ENCODE measurements at regions not wholly inside any gene's neighbourhood (a gene's known extent, or its start where the extent isn't known, plus 50 kb on each side); places are given as distances from the start of the nearest gene placed in this dataset.
"Not testable (repeated sequence)": the region's sequence is repeated elsewhere in the genome, so short reads cannot be mapped to it uniquely, and the experiment has no call there.

GRCh38 chr7:32645255-32645654 lies 150.0 kb downstream of the AVL9 start:
- DNase-seq: not testable (repeated sequence)

GRCh38 chr7:32643194-32643593 lies 147.9 kb downstream of the AVL9 start:
- no peak for DNase-seq

GRCh38 chr7:32639122-32639521 lies 143.8 kb downstream of the AVL9 start:
- DNase-seq: no peak

- not testable (repeated sequence) for DNase-seq
These were observed 143.3 kb downstream of the AVL9 start for GRCh38 chr7:32638479-32639121.

All from EL (cell line).